Astrocyte of the spinal cord (primary cell): ENCODE measurements at regions not wholly inside any gene's neighbourhood (a gene's known extent, or its start where the extent isn't known, plus 50 kb on each side); places are given as distances from the start of the nearest gene placed in this dataset.
"Not testable (repeated sequence)": the region's sequence is repeated elsewhere in the genome, so short reads cannot be mapped to it uniquely, and the experiment has no call there.

Experiments
- DNase-seq: peaks from one replicate; pipeline ENCODE4 v3.0.0; 2011; ENCODE audit warnings: low read depth, low spot score
- H3K4me3 ChIP-seq: 2 replicates; pipeline ENCODE4 v1.5.1; 2011; ENCODE audit warnings: low read depth, mild to moderate bottlenecking, low read length, moderate library complexity
- in situ Hi-C: cut with HindIII; loops from 2 replicates; pipeline ENCODE4 v1.10.0; 2017; ENCODE audit warnings: low sequenced_read_pairs
- TF ChIP-seq, protein P1 (sequence below): IDR thresholded peaks from 2 replicates; pipeline ENCODE4 v1.5.1; 2012; ENCODE audit warnings: low read depth, mild to moderate bottlenecking, low read length, inconsistent platforms

DNA sequence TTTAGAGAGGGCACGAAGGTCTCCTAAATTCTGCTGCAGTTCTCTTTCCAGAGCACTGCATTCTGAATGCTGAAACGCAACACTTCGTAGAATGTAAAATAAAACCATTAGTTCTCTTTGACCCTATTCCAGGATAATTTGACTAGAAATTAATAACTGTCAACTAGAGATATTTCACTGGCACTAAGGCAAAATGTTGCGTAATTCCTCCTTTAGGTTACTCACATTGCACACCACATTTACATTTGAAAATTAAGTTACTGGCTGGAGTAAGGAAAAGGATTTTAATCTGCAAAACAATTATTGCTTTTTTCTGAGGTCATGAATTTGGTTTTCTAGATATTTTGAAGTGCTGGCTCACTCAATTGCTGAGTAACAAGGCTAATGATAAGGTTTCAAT lies 58.0 kb upstream of the TRHDE start:
- in situ Hi-C loops: no loop called here
- no peak overlapping the region for H3K4me3 ChIP-seq
- TF ChIP-seq, protein P1, sequence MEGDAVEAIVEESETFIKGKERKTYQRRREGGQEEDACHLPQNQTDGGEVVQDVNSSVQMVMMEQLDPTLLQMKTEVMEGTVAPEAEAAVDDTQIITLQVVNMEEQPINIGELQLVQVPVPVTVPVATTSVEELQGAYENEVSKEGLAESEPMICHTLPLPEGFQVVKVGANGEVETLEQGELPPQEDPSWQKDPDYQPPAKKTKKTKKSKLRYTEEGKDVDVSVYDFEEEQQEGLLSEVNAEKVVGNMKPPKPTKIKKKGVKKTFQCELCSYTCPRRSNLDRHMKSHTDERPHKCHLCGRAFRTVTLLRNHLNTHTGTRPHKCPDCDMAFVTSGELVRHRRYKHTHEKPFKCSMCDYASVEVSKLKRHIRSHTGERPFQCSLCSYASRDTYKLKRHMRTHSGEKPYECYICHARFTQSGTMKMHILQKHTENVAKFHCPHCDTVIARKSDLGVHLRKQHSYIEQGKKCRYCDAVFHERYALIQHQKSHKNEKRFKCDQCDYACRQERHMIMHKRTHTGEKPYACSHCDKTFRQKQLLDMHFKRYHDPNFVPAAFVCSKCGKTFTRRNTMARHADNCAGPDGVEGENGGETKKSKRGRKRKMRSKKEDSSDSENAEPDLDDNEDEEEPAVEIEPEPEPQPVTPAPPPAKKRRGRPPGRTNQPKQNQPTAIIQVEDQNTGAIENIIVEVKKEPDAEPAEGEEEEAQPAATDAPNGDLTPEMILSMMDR: no peak
- DNase-seq: no peak

DNA sequence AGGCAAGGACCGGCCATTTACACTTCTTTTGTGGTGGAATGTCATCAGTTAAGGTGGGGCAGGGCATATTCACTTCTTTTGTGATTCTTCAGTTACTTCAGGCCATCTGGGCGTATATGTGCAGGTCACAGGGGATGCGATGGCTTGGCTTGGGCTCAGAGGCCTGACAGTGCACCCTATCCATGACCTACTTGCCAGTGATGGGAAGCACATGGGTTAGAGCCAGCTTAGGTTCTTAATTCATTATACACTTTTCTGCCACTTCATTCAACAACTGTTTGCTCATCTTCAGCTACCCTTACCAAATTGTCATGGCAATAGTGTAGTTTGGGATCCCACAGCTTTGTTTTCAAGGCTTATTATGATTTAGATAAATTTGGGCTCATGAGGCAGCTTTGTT lies 56.9 kb upstream of the TRHDE start:
- H3K4me3 ChIP-seq, in situ Hi-C loops, DNase-seq: not testable (repeated sequence)

DNA sequence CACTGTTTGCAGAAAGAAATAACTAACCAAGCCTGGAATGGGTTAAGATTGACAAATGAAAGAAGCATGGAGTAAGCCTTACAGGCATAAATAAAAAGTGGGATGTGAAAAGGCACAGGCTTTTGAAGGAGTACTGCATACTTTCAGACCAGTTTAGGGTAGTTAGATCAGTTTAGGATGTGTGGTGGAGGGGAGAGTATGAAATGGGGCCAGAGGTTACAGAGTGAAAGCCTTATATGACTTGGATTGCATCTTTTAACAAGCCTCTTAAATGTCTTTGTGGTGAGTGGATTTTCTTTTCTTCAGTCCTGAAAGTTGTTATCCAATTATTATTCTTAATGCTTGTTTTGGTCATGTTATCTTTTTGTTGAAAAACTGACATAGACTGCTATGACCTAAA lies 52.2 kb upstream of the TRHDE start:
- H3K4me3 ChIP-seq: no peak overlapping the region
- DNase-seq: no peak
- in situ Hi-C loops: no loop called here
- TF ChIP-seq, protein P1: no peak
